ENCODE measurements at regions not wholly inside any gene's neighbourhood (a gene's known extent, or its start where the extent isn't known, plus 50 kb on each side); places are given as distances from the start of the nearest gene placed in this dataset.

- TF ChIP-seq OSR1 (CRISPR knock-in tag; IDR thresholded peaks at IDR 0.05) (no peak), ESRRG (CRISPR knock-in tag; IDR thresholded peaks at IDR 0.05) (no peak), TSHZ2 (CRISPR knock-in tag; IDR thresholded peaks at IDR 0.05) (no peak), PATZ1 (CRISPR knock-in tag; IDR thresholded peaks at IDR 0.05; ENCODE audit: borderline replicate concordance) (no peak), ZC3H10 (CRISPR knock-in tag; IDR thresholded peaks at IDR 0.05) (no peak), ZFP30 (CRISPR knock-in tag; IDR thresholded peaks at IDR 0.05) (no peak), SNAI2 (CRISPR knock-in tag; IDR thresholded peaks at IDR 0.05) (no peak), CREB5 (CRISPR knock-in tag; IDR thresholded peaks at IDR 0.05; ENCODE audit: low read depth) (no peak), TOX (CRISPR knock-in tag; IDR thresholded peaks at IDR 0.05; ENCODE audit: borderline replicate concordance) (no peak), ARNTL (CRISPR knock-in tag; IDR thresholded peaks at IDR 0.05; ENCODE audit: borderline replicate concordance, low read depth) (no peak), ZNF70 (CRISPR knock-in tag; IDR thresholded peaks at IDR 0.05) (no peak), ZNF8 (CRISPR knock-in tag; IDR thresholded peaks at IDR 0.05) (no peak)
Observed at GRCh38 chr2:6148882-6149281, 456.7 kb downstream of the SOX11 start.

Measured in SK-N-SH treated with all-trans-retinoic acid at 6 μM for 48 hours (cell line).